Caki2 (cell line): ENCODE measurements at regions not wholly inside any gene's neighbourhood (a gene's known extent, or its start where the extent isn't known, plus 50 kb on each side); places are given as distances from the start of the nearest gene placed in this dataset.

Experiments used
- DNase-seq: peaks from one replicate; pipeline ENCODE4 v3.0.0-alpha.2; 2015; ENCODE audit warnings: low read depth
- in situ Hi-C: cut with HindIII; loops from 2 replicates; pipeline ENCODE4 v1.10.0; 2016; ENCODE audit warnings: low sequenced_read_pairs, low pct_unique_long_range_greater_than_20kb, mixed read lengths

- DNase-seq, result no peak
- in situ Hi-C loops, result no loop called here
Measured at GRCh38 chr5:173752653-173753052, 135.5 kb upstream of the CPEB4 start.

GRCh38 chr5:173753307-173754168 is 134.6 kb upstream of the CPEB4 start:
- in situ Hi-C loops, result no loop called here
- DNase-seq, result no peak

- in situ Hi-C loops, result no loop called here
- no peak for DNase-seq
Measured at GRCh38 chr5:173755319-173755718, 132.8 kb upstream of the CPEB4 start.

GRCh38 chr5:173757403-173758209 is 130.5 kb upstream of the CPEB4 start:
- DNase-seq, result no peak
- in situ Hi-C loops, result no loop called here

GRCh38 chr5:173758676-173759075 is 129.5 kb upstream of the CPEB4 start:
- DNase-seq, result no peak
- in situ Hi-C loops, result no loop called here

- in situ Hi-C loops, result no loop called here
- no peak for DNase-seq
Measured at GRCh38 chr5:173759691-173760090, 128.5 kb upstream of the CPEB4 start.

- in situ Hi-C loops, result no loop called here
- no peak for DNase-seq
Measured at GRCh38 chr5:173760461-173761177, 127.5 kb upstream of the CPEB4 start.

GRCh38 chr5:173761178-173761513 is 127.0 kb upstream of the CPEB4 start:
- in situ Hi-C loops, result no loop called here
- no peak for DNase-seq

GRCh38 chr5:173762045-173762444 is 126.1 kb upstream of the CPEB4 start:
- in situ Hi-C loops, result no loop called here

GRCh38 chr5:173762930-173763329 is 125.2 kb upstream of the CPEB4 start:
- in situ Hi-C loops, result no loop called here
- DNase-seq, result peak; percentile 96

More at GRCh38 chr5:173762045-173762444, 126.1 kb upstream of the CPEB4 start:
- no peak for DNase-seq

GRCh38 chr5:173763410-173763809 is 124.7 kb upstream of the CPEB4 start:
- no peak for DNase-seq
- in situ Hi-C loops, result no loop called here

GRCh38 chr5:173764332-173765028 is 123.7 kb upstream of the CPEB4 start:
- DNase-seq, result peak; percentile 98
- in situ Hi-C loops, result no loop called here

GRCh38 chr5:173765029-173765644 is 123.0 kb upstream of the CPEB4 start:
- in situ Hi-C loops, result no loop called here
- peak; percentile 74 for DNase-seq

GRCh38 chr5:173765661-173766060 is 122.5 kb upstream of the CPEB4 start:
- DNase-seq, result no peak
- in situ Hi-C loops, result no loop called here

GRCh38 chr5:173767574-173768266 is 120.4 kb upstream of the CPEB4 start:
- no peak for DNase-seq
- in situ Hi-C loops, result no loop called here

- in situ Hi-C loops, result no loop called here
- DNase-seq, result no peak
Measured at GRCh38 chr5:173768267-173768806, 119.8 kb upstream of the CPEB4 start.

GRCh38 chr5:173768891-173769290 is 119.3 kb upstream of the CPEB4 start:
- no peak for DNase-seq
- in situ Hi-C loops, result no loop called here
